Breast epithelium (tissue), 3 donors: ENCODE measurements at regions not wholly inside any gene's neighbourhood (a gene's known extent, or its start where the extent isn't known, plus 50 kb on each side); places are given as distances from the start of the nearest gene placed in this dataset.

Experiments used
- POLR2AphosphoS5 ChIP-seq, 3 donors: sonication (generic); formaldehyde crosslinking; IDR thresholded peaks; one replicate each; pipeline ENCODE4 v1.6.1; 2017; ENCODE audit warnings: antibody characterized with exemption in 3 of 3
- TF ChIP-seq, protein P1 (sequence below), 3 donors: fragments of 450-650 bp; IDR thresholded peaks; one replicate each; pipeline ENCODE4 v1.5.1; 2016 to 2017; ENCODE audit warnings: antibody characterized with exemption in 3 of 3, mild to moderate bottlenecking in 3 of 3, moderate library complexity in 3 of 3

DNA sequence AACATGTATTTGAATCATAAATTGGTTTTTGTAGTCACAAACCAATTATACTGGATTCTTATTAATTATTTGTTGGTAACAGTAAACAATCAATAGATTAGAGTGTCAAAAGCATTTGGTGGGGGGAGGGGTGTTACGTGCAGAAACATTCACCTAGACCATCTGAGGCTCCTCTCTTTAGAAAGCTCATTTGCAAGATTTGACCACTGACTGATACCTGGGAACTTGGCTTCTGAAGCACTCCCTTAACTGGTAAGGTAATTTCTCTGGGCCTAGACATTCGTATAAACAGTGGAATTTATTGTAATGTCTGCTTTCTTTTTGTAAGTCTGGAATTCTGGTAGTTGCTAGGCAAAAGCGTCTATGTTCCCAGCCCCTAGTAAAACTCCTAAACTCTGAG, 243.8 kb upstream of the GBE1 start:
- no peak for TF ChIP-seq POLR2AphosphoS5 (IDR thresholded peaks at IDR 0.05)
- TF ChIP-seq, protein P1, sequence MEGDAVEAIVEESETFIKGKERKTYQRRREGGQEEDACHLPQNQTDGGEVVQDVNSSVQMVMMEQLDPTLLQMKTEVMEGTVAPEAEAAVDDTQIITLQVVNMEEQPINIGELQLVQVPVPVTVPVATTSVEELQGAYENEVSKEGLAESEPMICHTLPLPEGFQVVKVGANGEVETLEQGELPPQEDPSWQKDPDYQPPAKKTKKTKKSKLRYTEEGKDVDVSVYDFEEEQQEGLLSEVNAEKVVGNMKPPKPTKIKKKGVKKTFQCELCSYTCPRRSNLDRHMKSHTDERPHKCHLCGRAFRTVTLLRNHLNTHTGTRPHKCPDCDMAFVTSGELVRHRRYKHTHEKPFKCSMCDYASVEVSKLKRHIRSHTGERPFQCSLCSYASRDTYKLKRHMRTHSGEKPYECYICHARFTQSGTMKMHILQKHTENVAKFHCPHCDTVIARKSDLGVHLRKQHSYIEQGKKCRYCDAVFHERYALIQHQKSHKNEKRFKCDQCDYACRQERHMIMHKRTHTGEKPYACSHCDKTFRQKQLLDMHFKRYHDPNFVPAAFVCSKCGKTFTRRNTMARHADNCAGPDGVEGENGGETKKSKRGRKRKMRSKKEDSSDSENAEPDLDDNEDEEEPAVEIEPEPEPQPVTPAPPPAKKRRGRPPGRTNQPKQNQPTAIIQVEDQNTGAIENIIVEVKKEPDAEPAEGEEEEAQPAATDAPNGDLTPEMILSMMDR (IDR thresholded peaks at IDR 0.05): no peak
